Activated B cell treated with CpG ODN at 0.5 μM for 24 hours (primary cell): ENCODE measurements at regions not wholly inside any gene's neighbourhood (a gene's known extent, or its start where the extent isn't known, plus 50 kb on each side); places are given as distances from the start of the nearest gene placed in this dataset.

Experiments used
- ATAC-seq: fragments of 200-7000 bp; cut with Tn5 transposase; one replicate; pipeline ENCODE4 v1.10.0; 2021; ENCODE audit warnings: low read depth, mild to moderate bottlenecking, moderate library complexity
- CTCF ChIA-PET: fragments of 350-600 bp; sonication (Branson Sonifier 250); formaldehyde crosslinking; loops from one replicate; lab custom pipeline; 2021; ENCODE audit warnings: antibody characterized with exemption; lab: Charles Lee
- POLR2A ChIA-PET: fragments of 350-600 bp; sonication (Branson Sonifier 250); formaldehyde crosslinking; loops from one replicate; lab custom pipeline; 2021; ENCODE audit warnings: antibody characterized with exemption; lab: Charles Lee
- DNase-seq: peaks from one replicate; pipeline ENCODE4 v3.0.0; 2022
- H3K27ac Mint-ChIP-seq: one replicate; pipeline ENCODE4 v1.8.0; 2020; ENCODE audit warnings: mixed read lengths
- H3K27me3 Mint-ChIP-seq: one replicate; pipeline ENCODE4 v1.8.0; 2021; ENCODE audit warnings: mixed read lengths
- H3K36me3 Mint-ChIP-seq: one replicate; pipeline ENCODE4 v1.8.0; 2021; ENCODE audit warnings: low read depth, mixed read lengths
- H3K4me1 Mint-ChIP-seq: one replicate; pipeline ENCODE4 v1.8.0; 2021; ENCODE audit warnings: mixed read lengths
- H3K4me3 Mint-ChIP-seq: one replicate; pipeline ENCODE4 v1.8.0; 2020; ENCODE audit warnings: mild to moderate bottlenecking, mixed read lengths
- H3K9me3 Mint-ChIP-seq: one replicate; pipeline ENCODE4 v1.8.0; 2020; ENCODE audit warnings: mixed read lengths
- CTCF ChIP-seq: fragments of 200-600 bp; IDR thresholded peaks from one replicate; pipeline ENCODE4 v1.8.0; 2022; ENCODE audit warnings: antibody characterized with exemption, mild to moderate bottlenecking
- intact Hi-C: fragments of 100-400 bp; cut with micrococcal nuclease; formaldehyde crosslinking; loops from one replicate; pipeline ENCODE4 v1.15.1; 2024

- H3K4me3 Mint-ChIP-seq, result no peak overlapping the region
These were observed 1329.0 kb upstream of the WWC1 start for GRCh38 chr5:166962461-166962860.

GRCh38 chr5:166963596-166963995 lies 1327.8 kb upstream of the WWC1 start:
- Mint-ChIP-seq H3K27me3 (no peaks in the 10 kb centered on the region), H3K27ac (no peak overlapping the region), H3K4me1 (no peaks in the 10 kb centered on the region), H3K4me3 (no peak overlapping the region), H3K9me3 (no peaks in the 10 kb centered on the region), H3K36me3 (no peaks in the 10 kb centered on the region)
- intact Hi-C loops, result no loop called here
- TF ChIP-seq CTCF, result no peak
- DNase-seq, result no peak
- POLR2A ChIA-PET, result no interaction called here
- CTCF ChIA-PET, result no interaction called here
- ATAC-seq, result no peak

More at GRCh38 chr5:166962461-166962860, 1329.0 kb upstream of the WWC1 start:
- Mint-ChIP-seq H3K27ac (no peak overlapping the region), H3K27me3 (no peaks in the 10 kb centered on the region), H3K9me3 (no peaks in the 10 kb centered on the region), H3K4me1 (no peaks in the 10 kb centered on the region), H3K36me3 (no peaks in the 10 kb centered on the region)
- no peak for TF ChIP-seq CTCF
- intact Hi-C loops, result no loop called here
- ATAC-seq (no peak), DNase-seq (no peak)
- POLR2A ChIA-PET, result no interaction called here
- CTCF ChIA-PET, result no interaction called here

- no peak overlapping the region for H3K4me3 Mint-ChIP-seq
- CTCF ChIA-PET, result no interaction called here
- TF ChIP-seq CTCF, result no peak
These were observed 1313.5 kb upstream of the WWC1 start for GRCh38 chr5:166977911-166978422.

GRCh38 chr5:166979307-166979895 lies 1312.0 kb upstream of the WWC1 start:
- no peak overlapping the region for H3K4me3 Mint-ChIP-seq
- H3K4me1 Mint-ChIP-seq, result peaks cover 5% of the 10 kb centered on the region

More at GRCh38 chr5:166977911-166978422, 1313.5 kb upstream of the WWC1 start:
- peaks cover 4% of the 10 kb centered on the region for H3K27me3 Mint-ChIP-seq
- no peaks in the 10 kb centered on the region for H3K9me3 Mint-ChIP-seq
- no peaks in the 10 kb centered on the region for H3K36me3 Mint-ChIP-seq
- POLR2A ChIA-PET, result no interaction called here
- ATAC-seq, result no peak
- no peak overlapping the region for H3K27ac Mint-ChIP-seq
- intact Hi-C loops, result no loop called here
- peaks cover 5% of the 10 kb centered on the region for H3K4me1 Mint-ChIP-seq
- no peak for DNase-seq

GRCh38 chr5:166980666-166981065 lies 1310.8 kb upstream of the WWC1 start:
- H3K27ac Mint-ChIP-seq, result no peak overlapping the region
- peaks cover 4% of the 10 kb centered on the region for H3K27me3 Mint-ChIP-seq
- H3K4me1 Mint-ChIP-seq, result peaks cover 5% of the 10 kb centered on the region
- no peak for TF ChIP-seq CTCF
- H3K4me3 Mint-ChIP-seq, result no peak overlapping the region
- intact Hi-C loops, result no loop called here
- H3K36me3 Mint-ChIP-seq, result no peaks in the 10 kb centered on the region
- ChIA-PET POLR2A (no interaction called here), CTCF (no interaction called here)
- no peak for DNase-seq
- ATAC-seq, result no peak
- no peaks in the 10 kb centered on the region for H3K9me3 Mint-ChIP-seq

More at GRCh38 chr5:166979307-166979895, 1312.0 kb upstream of the WWC1 start:
- no peak for TF ChIP-seq CTCF
- ATAC-seq (no peak), DNase-seq (no peak)
- Mint-ChIP-seq H3K27me3 (peaks cover 4% of the 10 kb centered on the region), H3K9me3 (no peaks in the 10 kb centered on the region), H3K36me3 (no peaks in the 10 kb centered on the region), H3K27ac (no peak overlapping the region)
- intact Hi-C loops, result no loop called here
- ChIA-PET CTCF (no interaction called here), POLR2A (no interaction called here)
